PFSK-1 (cell line): ENCODE measurements at regions not wholly inside any gene's neighbourhood (a gene's known extent, or its start where the extent isn't known, plus 50 kb on each side); places are given as distances from the start of the nearest gene placed in this dataset.

ENCODE experiments used
- FOXP2 ChIP-seq: optimal IDR thresholded peaks from 2 replicates; pipeline ENCODE3; 2011; ENCODE audit warnings: borderline replicate concordance, control low read depth, inconsistent platforms; ENCODE audit not compliant: insufficient read depth; ENCODE audit errors: extremely low read length, extremely low read depth
- POLR2AphosphoS5 ChIP-seq: IDR thresholded peaks from 2 replicates; pipeline ENCODE4 v1.6.1; 2012; ENCODE audit warnings: low read depth, mild to moderate bottlenecking, control low read depth, low read length, moderate library complexity
- SIN3A ChIP-seq: IDR thresholded peaks from 2 replicates; pipeline ENCODE4 v1.6.1; 2012; ENCODE audit warnings: mild to moderate bottlenecking, low read length, moderate library complexity, borderline replicate concordance; ENCODE audit not compliant: insufficient read depth
- TAF1 ChIP-seq: IDR thresholded peaks from 2 replicates; pipeline ENCODE4 v1.6.1; 2012; ENCODE audit warnings: low read length, control low read depth, borderline replicate concordance; ENCODE audit not compliant: insufficient read depth

- TF ChIP-seq POLR2AphosphoS5 = no peak
- TF ChIP-seq SIN3A = no peak
- TF ChIP-seq TAF1 = no peak
- no peak for TF ChIP-seq FOXP2
These were observed 210.3 kb upstream of the AJAP1 start for GRCh38 chr1:4444086-4444485.
